CD4-positive, alpha-beta T cell (primary cell): ENCODE measurements at regions not wholly inside any gene's neighbourhood (a gene's known extent, or its start where the extent isn't known, plus 50 kb on each side); places are given as distances from the start of the nearest gene placed in this dataset.

Experiments used
- ATAC-seq: fragments of 200-7000 bp; cut with Tn5 transposase; one replicate; pipeline ENCODE4 v1.10.0; 2022; ENCODE audit warnings: mild to moderate bottlenecking; ENCODE audit not compliant: poor library complexity
- CTCF ChIA-PET: fragments of 350-600 bp; sonication (Branson Sonifier 250); formaldehyde crosslinking; loops from one replicate; lab custom pipeline; 2021; ENCODE audit warnings: antibody characterized with exemption, inconsistent platforms; lab: Charles Lee
- POLR2A ChIA-PET: fragments of 350-600 bp; sonication (Branson Sonifier 250); formaldehyde crosslinking; loops from one replicate; lab custom pipeline; 2021; ENCODE audit warnings: antibody characterized with exemption, inconsistent platforms; lab: Charles Lee
- DNase-seq, 14 experiments: peaks; one replicate each; pipeline ENCODE4 v3.0.0-alpha.2; 2013 to 2020; ENCODE audit warnings: mixed read lengths in 2 of 14
- H3K27ac ChIP-seq, 2 donors: one replicate each; pipeline versions ENCODE4 v1.5.1 to v1.7.0; 2013; ENCODE audit warnings: low read length in 2 of 2, low read depth in 1 of 2, mild to moderate bottlenecking in 1 of 2
- H3K27me3 ChIP-seq, 2 experiments: 1 replicate in 1 of 2; 2 replicates in 1 of 2; pipeline versions ENCODE4 v1.6.1 to v1.7.0; 2013; ENCODE audit warnings: low read length in 2 of 2, control low read depth in 1 of 2, mild to moderate bottlenecking in 1 of 2, moderate library complexity in 1 of 2; ENCODE audit not compliant: insufficient read depth in 2 of 2, control insufficient read depth in 1 of 2
- H3K36me3 ChIP-seq: one replicate; pipeline ENCODE4 v1.6.1; 2013; ENCODE audit warnings: low read length, control low read depth; ENCODE audit not compliant: insufficient read depth
- H3K4me1 ChIP-seq: one replicate; pipeline ENCODE4 v1.6.1; 2013; ENCODE audit warnings: low read length, control low read depth; ENCODE audit not compliant: insufficient read depth
- H3K4me3 ChIP-seq: one replicate; pipeline ENCODE4 v1.5.1; 2013; ENCODE audit warnings: mild to moderate bottlenecking, low read length, moderate library complexity
- H3K9me3 ChIP-seq, 2 experiments: 1 replicate in 1 of 2; 2 replicates in 1 of 2; pipeline versions ENCODE4 v1.6.1 to v1.7.0; 2013; ENCODE audit warnings: low read length in 2 of 2, mild to moderate bottlenecking in 2 of 2, control low read depth in 1 of 2, moderate library complexity in 1 of 2; ENCODE audit not compliant: control insufficient read depth in 1 of 2, insufficient read depth in 1 of 2
- H3K27ac Mint-ChIP-seq: one replicate; pipeline ENCODE4 v1.8.0; 2020; ENCODE audit warnings: mixed read lengths
- H3K27me3 Mint-ChIP-seq: one replicate; pipeline ENCODE4 v1.8.0; 2021; ENCODE audit warnings: mixed read lengths
- H3K36me3 Mint-ChIP-seq: one replicate; pipeline ENCODE4 v1.8.0; 2021; ENCODE audit warnings: low read depth, mixed read lengths
- H3K4me1 Mint-ChIP-seq: one replicate; pipeline ENCODE4 v1.8.0; 2021; ENCODE audit warnings: low read depth, mixed read lengths
- H3K4me3 Mint-ChIP-seq: one replicate; pipeline ENCODE4 v1.8.0; 2020; ENCODE audit warnings: mild to moderate bottlenecking, mixed read lengths
- H3K9me3 Mint-ChIP-seq: one replicate; pipeline ENCODE4 v1.8.0; 2020; ENCODE audit warnings: mixed read lengths
- CTCF ChIP-seq: fragments of 200-600 bp; IDR thresholded peaks from one replicate; pipeline ENCODE4 v1.8.0; 2022; ENCODE audit warnings: antibody characterized with exemption, mild to moderate bottlenecking
- intact Hi-C, 2 experiments: fragments of 100-400 bp; cut with DNase I in 1 of 2; cut with micrococcal nuclease in 1 of 2; formaldehyde crosslinking; loops; one replicate each; pipeline versions ENCODE4 v1.15.1 to v1.9.0; 2023 to 2025; cut with DNase I, micrococcal nuclease

GRCh38 chr4:72984351-72984750 lies 85.2 kb downstream of the COX18 start:
- Mint-ChIP-seq H3K27ac (no peak overlapping the region), H3K27me3 (peaks cover 4% of the 10 kb centered on the region), H3K4me1 (no peaks in the 10 kb centered on the region), H3K36me3 (no peaks in the 10 kb centered on the region), H3K9me3 (no peaks in the 10 kb centered on the region), H3K4me3 (no peak overlapping the region)
- CTCF ChIA-PET = no interaction called here
- intact Hi-C loops = no loop called here
- no peak overlapping the region for H3K27ac ChIP-seq
- DNase-seq (no peak), ATAC-seq (no peak)
- no peaks in the 10 kb centered on the region for H3K4me1 ChIP-seq
- TF ChIP-seq CTCF = no peak
- peaks cover 0 to 5% of the 10 kb centered on the region in 2 experiments for H3K27me3 ChIP-seq
- POLR2A ChIA-PET = no interaction called here
- H3K9me3 ChIP-seq = no peaks in the 10 kb centered on the region
- no peak overlapping the region for H3K4me3 ChIP-seq
- H3K36me3 ChIP-seq = no peaks in the 10 kb centered on the region

- H3K27me3 Mint-ChIP-seq = peaks cover 4% of the 10 kb centered on the region
- no peak overlapping the region for H3K4me3 Mint-ChIP-seq
- H3K27ac Mint-ChIP-seq = no peak overlapping the region
- Histone ChIP-seq H3K4me1 (no peaks in the 10 kb centered on the region), H3K4me3 (no peak overlapping the region), H3K27me3 (peaks cover 0 to 2% of the 10 kb centered on the region in 2 experiments), H3K27ac (no peak overlapping the region), H3K36me3 (no peaks in the 10 kb centered on the region), H3K9me3 (no peaks in the 10 kb centered on the region)
- H3K36me3 Mint-ChIP-seq = no peaks in the 10 kb centered on the region
- ATAC-seq (no peak), DNase-seq (no peak)
- no peaks in the 10 kb centered on the region for H3K4me1 Mint-ChIP-seq
- ChIA-PET CTCF (no interaction called here), POLR2A (no interaction called here)
- intact Hi-C loops = no loop called here
- no peak for TF ChIP-seq CTCF
- H3K9me3 Mint-ChIP-seq = no peaks in the 10 kb centered on the region
Observed at GRCh38 chr4:72983709-72984108, 85.8 kb downstream of the COX18 start.

- POLR2A ChIA-PET = no interaction called here
- intact Hi-C loops = no loop called here
- Mint-ChIP-seq H3K4me3 (no peak overlapping the region), H3K27me3 (peaks cover 26% of the 10 kb centered on the region), H3K27ac (no peak overlapping the region), H3K36me3 (no peaks in the 10 kb centered on the region), H3K4me1 (no peaks in the 10 kb centered on the region), H3K9me3 (no peaks in the 10 kb centered on the region)
- ATAC-seq (no peak), DNase-seq (no peak)
- H3K27me3 ChIP-seq = peaks cover 0 to 4% of the 10 kb centered on the region in 2 experiments
- no peaks in the 10 kb centered on the region for H3K9me3 ChIP-seq
- CTCF ChIA-PET = no interaction called here
- no peak overlapping the region for H3K27ac ChIP-seq
- no peak overlapping the region for H3K4me3 ChIP-seq
- no peaks in the 10 kb centered on the region for H3K36me3 ChIP-seq
- no peaks in the 10 kb centered on the region for H3K4me1 ChIP-seq
- no peak for TF ChIP-seq CTCF
Observed at GRCh38 chr4:72977936-72978485, 91.5 kb downstream of the COX18 start.
